ENCODE measurements at regions not wholly inside any gene's neighbourhood (a gene's known extent, or its start where the extent isn't known, plus 50 kb on each side); places are given as distances from the start of the nearest gene placed in this dataset.

GRCh38 chr5:97425511-97425910 is 242.5 kb upstream of the RIOK2 start:
- TF ChIP-seq CTCF (IDR thresholded peaks at IDR 0.05; ENCODE audit: poor library complexity, severe bottlenecking) (peak; percentile 49), EP300 (conservative IDR thresholded peaks at IDR 0.05; ENCODE audit: poor library complexity, severe bottlenecking) (no peak), POLR2AphosphoS5 (IDR thresholded peaks at IDR 0.05) (no peak), MXI1 (conservative IDR thresholded peaks at IDR 0.05; ENCODE audit: poor library complexity, severe bottlenecking) (no peak)
